ENCODE measurements at regions not wholly inside any gene's neighbourhood (a gene's known extent, or its start where the extent isn't known, plus 50 kb on each side); places are given as distances from the start of the nearest gene placed in this dataset.

DNA sequence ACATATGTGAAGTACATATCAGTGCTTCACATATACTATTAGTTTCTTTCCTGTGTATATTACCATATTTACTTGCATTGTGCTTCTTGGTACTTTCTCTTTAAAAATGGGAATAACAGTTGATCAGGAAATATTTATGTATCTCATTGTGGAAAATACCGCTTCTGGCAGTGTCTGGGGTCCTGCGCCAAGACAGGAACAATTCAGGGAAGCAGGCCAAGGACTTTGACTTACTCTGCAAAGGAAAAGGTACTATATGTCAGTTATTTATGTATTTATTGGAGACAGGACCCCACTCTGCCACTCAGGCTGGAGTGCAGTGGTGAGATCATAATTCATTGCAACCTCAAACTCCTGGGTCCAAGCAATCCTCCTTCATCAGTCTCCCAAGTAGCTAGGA is 57.7 kb upstream of the NBEA start:
- 43 to 63% (median 60%) methylated on average over 2 of the region's 2 CpGs for WGBS, 4 donors
- DNase-seq (peak in 1 of 5 donors; percentile 22), ATAC-seq (peak in 1 of 4 donors; percentile 42)
- Histone ChIP-seq H3K27me3 (no peaks in the 10 kb centered on the region), H3K36me3 (no peaks in the 10 kb centered on the region), H3K4me1 (peaks cover 0 to 16% (median 3%) of the 10 kb centered on the region in 12 donors), H3K4me3 (no peak overlapping the region), H3K27ac (peak overlapping the region in 2 of 12 donors; percentile 10 to 17), H3K9me3 (no peaks in the 10 kb centered on the region)
- TF ChIP-seq POLR2A (IDR thresholded peaks at IDR 0.05) = no peak
- TF ChIP-seq, protein P1, sequence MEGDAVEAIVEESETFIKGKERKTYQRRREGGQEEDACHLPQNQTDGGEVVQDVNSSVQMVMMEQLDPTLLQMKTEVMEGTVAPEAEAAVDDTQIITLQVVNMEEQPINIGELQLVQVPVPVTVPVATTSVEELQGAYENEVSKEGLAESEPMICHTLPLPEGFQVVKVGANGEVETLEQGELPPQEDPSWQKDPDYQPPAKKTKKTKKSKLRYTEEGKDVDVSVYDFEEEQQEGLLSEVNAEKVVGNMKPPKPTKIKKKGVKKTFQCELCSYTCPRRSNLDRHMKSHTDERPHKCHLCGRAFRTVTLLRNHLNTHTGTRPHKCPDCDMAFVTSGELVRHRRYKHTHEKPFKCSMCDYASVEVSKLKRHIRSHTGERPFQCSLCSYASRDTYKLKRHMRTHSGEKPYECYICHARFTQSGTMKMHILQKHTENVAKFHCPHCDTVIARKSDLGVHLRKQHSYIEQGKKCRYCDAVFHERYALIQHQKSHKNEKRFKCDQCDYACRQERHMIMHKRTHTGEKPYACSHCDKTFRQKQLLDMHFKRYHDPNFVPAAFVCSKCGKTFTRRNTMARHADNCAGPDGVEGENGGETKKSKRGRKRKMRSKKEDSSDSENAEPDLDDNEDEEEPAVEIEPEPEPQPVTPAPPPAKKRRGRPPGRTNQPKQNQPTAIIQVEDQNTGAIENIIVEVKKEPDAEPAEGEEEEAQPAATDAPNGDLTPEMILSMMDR (IDR thresholded peaks at IDR 0.05) = no peak
- intact Hi-C loops (cut with DNase I) = no loop called here

DNA sequence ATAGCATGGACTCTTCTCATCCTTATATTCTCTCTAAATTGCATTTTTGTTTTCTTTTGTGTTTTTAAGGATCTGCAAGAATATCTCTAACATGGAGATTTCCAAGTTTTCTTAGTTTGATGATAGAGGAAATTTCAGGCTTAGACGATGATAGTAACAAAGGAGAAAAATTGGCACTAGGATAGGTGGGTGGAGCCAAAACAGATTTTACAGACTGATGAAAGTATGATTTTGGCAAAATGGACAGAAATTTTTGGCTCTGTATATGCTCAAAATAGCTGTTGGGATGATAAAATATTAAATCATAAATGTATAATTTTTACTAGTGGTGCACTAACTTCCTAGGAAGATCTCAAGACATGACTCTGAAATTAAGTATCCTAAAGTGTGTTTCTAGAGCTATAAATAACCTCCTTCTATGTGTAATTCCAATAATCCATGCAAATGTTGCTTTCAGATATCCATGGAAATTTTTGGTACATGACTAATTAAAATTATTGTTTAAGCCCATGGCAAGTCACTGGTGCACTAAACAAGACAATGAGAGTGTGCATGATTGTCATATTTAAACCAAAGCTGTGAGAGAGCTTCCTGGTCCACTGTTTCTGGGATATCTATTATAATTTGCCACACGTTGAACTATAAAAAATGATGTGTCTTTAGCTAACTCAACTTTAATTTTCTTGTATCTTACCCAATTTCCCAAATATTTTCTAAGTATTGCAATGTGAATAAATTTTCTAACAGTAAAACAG is 55.8 kb upstream of the NBEA start:
- Histone ChIP-seq H3K9me3 (no peaks in the 10 kb centered on the region), H3K36me3 (no peaks in the 10 kb centered on the region), H3K27me3 (no peaks in the 10 kb centered on the region), H3K4me1 (peaks cover 0 to 16% (median 3%) of the 10 kb centered on the region in 12 donors), H3K4me3 (no peak overlapping the region), H3K27ac (peak overlapping the region in 2 of 12 donors; percentile 15 to 29)
- DNase-seq (no peak), ATAC-seq (no peak)
- no peak for TF ChIP-seq POLR2A (IDR thresholded peaks at IDR 0.05)
- TF ChIP-seq, protein P1 (IDR thresholded peaks at IDR 0.05) = no peak
- intact Hi-C loops (cut with DNase I) = no loop called here
- 34 to 44% (median 36%) methylated on average over 2 of the region's 2 CpGs for WGBS, 4 donors

DNA sequence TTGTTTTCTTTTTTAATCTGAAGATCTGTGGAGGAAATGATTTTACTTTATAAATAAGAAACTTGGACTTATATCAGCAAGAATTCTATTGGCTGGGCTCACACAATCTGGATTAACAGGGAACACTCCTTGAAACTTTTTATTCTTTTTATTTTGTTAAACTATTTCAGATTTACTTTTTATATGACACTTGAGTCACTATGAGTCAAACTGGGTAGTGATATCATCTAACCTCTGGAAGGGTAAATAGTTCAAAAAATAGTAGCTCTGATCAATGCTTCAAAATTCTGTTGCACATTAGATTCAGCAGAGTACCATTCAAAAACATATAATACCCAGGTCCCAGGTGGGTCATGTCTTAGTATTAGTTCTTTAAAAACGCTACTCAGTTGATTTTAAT is 55.1 kb upstream of the NBEA start:
- ATAC-seq (no peak), DNase-seq (no peak)
- TF ChIP-seq, protein P1 (IDR thresholded peaks at IDR 0.05) = no peak
- TF ChIP-seq POLR2A (IDR thresholded peaks at IDR 0.05) = no peak
- Histone ChIP-seq H3K4me3 (no peak overlapping the region), H3K36me3 (no peaks in the 10 kb centered on the region), H3K27me3 (no peaks in the 10 kb centered on the region), H3K9me3 (no peaks in the 10 kb centered on the region), H3K4me1 (peaks cover 0 to 16% (median 3%) of the 10 kb centered on the region in 12 donors), H3K27ac (peak overlapping the region in 1 of 12 donors; percentile 29)
- 42 to 58% (median 49%) methylated on average over 1 of the region's 1 CpG for WGBS, 4 donors
- intact Hi-C loops (cut with DNase I) = no loop called here

Measured in heart left ventricle (tissue), 16 donors.